ENCODE measurements at regions not wholly inside any gene's neighbourhood (a gene's known extent, or its start where the extent isn't known, plus 50 kb on each side); places are given as distances from the start of the nearest gene placed in this dataset.

DNA sequence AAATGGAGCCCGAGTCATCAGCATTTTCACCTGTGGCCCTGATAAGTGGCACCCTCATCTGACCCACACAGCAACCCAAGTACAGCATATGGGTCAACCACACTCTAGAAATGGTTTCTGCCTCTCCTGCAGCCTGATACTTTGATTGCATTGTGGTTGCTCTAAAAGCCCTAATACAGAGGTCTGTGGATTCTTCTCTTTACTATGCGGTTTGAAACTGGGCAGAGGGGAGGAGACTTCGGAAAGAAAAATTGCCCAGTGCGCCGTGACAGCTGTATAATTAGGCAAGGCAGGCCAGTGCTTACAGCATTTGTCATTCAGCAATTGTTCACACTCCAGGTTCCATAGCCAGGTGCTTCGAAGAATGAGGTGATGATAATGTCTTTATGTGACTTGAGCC lies 361.0 kb downstream of the NFIB start:
- TF ChIP-seq FOXM1 (IDR thresholded peaks at IDR 0.05; ENCODE audit: borderline replicate concordance, low read depth): no peak
- TF ChIP-seq, protein P1, sequence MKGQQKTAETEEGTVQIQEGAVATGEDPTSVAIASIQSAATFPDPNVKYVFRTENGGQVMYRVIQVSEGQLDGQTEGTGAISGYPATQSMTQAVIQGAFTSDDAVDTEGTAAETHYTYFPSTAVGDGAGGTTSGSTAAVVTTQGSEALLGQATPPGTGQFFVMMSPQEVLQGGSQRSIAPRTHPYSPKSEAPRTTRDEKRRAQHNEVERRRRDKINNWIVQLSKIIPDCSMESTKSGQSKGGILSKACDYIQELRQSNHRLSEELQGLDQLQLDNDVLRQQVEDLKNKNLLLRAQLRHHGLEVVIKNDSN (IDR thresholded peaks at IDR 0.05): no peak
- no peak for TF ChIP-seq CEBPB (IDR thresholded peaks at IDR 0.05)
- no peak for TF ChIP-seq TCF12 (IDR thresholded peaks at IDR 0.05; ENCODE audit: low read depth)

- TF ChIP-seq, protein P2, sequence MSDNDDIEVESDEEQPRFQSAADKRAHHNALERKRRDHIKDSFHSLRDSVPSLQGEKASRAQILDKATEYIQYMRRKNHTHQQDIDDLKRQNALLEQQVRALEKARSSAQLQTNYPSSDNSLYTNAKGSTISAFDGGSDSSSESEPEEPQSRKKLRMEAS (IDR thresholded peaks at IDR 0.05): no peak
- TF ChIP-seq TAF1 (IDR thresholded peaks at IDR 0.05; ENCODE audit: low read depth) (no peak), ZBTB7A (IDR thresholded peaks at IDR 0.05; ENCODE audit: low read depth) (no peak), REST (IDR thresholded peaks at IDR 0.05; ENCODE audit: low read depth) (no peak), TCF12 (IDR thresholded peaks at IDR 0.05; ENCODE audit: low read depth) (no peak), FOXM1 (IDR thresholded peaks at IDR 0.05; ENCODE audit: borderline replicate concordance, low read depth) (no peak), TEAD4 (IDR thresholded peaks at IDR 0.05) (no peak), CREB1 (IDR thresholded peaks at IDR 0.05; ENCODE audit: low read depth) (no peak), EP300 (IDR thresholded peaks at IDR 0.05; ENCODE audit: borderline replicate concordance) (no peak), NFIC (IDR thresholded peaks at IDR 0.05) (no peak), EGR1 (IDR thresholded peaks at IDR 0.05) (no peak), CEBPB (IDR thresholded peaks at IDR 0.05) (no peak), RAD21 (IDR thresholded peaks at IDR 0.05; ENCODE audit: low read depth) (no peak), YY1 (IDR thresholded peaks at IDR 0.05; ENCODE audit: low read depth) (no peak)
- TF ChIP-seq, protein P1 (IDR thresholded peaks at IDR 0.05): no peak
These were observed 365.9 kb downstream of the NFIB start for GRCh38 chr9:13948037-13948436.

GRCh38 chr9:13943176-13943575 lies 370.8 kb downstream of the NFIB start:
- TF ChIP-seq EGR1 (IDR thresholded peaks at IDR 0.05): no peak
- no peak for TF ChIP-seq YY1 (IDR thresholded peaks at IDR 0.05; ENCODE audit: low read depth)

DNA sequence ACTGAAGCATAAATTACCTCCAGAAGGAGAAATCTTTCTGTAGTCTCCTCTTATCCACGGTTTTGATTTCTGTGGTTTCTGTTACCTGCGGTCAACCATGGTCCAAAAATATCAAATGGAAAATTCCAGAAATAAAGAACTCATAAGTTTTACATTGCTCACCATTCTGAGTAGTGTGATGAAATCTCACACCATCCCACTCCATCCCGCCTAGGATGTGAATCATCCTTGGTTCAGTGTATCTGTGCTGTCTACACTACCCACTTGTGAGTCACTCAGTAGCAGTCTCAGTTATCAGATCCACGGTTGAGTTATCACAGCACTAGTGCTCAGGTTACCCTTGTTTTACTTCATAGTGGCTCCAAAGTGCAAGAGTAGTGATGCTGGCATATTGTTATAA lies 371.2 kb downstream of the NFIB start:
- TF ChIP-seq CEBPB (IDR thresholded peaks at IDR 0.05): peak; percentile 44; the same call in 1 of the 2 replicates
- TF ChIP-seq EP300 (IDR thresholded peaks at IDR 0.05; ENCODE audit: borderline replicate concordance): peak; percentile 49
- no peak for TF ChIP-seq TAF1 (IDR thresholded peaks at IDR 0.05; ENCODE audit: low read depth)

DNA sequence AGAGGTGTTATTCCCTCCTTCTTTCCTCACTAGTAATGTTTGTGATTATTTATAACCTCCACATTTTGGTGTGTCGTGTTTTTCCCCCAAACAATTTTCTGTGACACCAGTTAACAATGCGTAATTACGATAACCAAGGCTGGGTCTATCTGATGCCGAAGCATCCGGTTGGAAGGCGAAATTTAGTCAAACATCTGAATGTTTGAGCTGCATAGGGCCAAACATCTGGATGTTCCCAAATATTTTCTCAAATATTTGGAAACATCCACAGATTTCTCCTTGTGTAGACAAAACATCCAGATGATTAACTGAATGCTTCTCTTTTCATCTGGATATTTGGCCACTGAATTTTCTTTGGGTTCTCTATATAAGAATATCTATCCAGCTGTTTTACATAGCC lies 371.7 kb downstream of the NFIB start:
- TF ChIP-seq CREB1 (IDR thresholded peaks at IDR 0.05; ENCODE audit: low read depth) (no peak), EGR1 (IDR thresholded peaks at IDR 0.05) (no peak), CEBPB (IDR thresholded peaks at IDR 0.05) (no peak), FOXM1 (IDR thresholded peaks at IDR 0.05; ENCODE audit: borderline replicate concordance, low read depth) (no peak), YY1 (IDR thresholded peaks at IDR 0.05; ENCODE audit: low read depth) (no peak), TEAD4 (IDR thresholded peaks at IDR 0.05) (no peak), NFIC (IDR thresholded peaks at IDR 0.05) (no peak), EP300 (IDR thresholded peaks at IDR 0.05; ENCODE audit: borderline replicate concordance) (no peak), TAF1 (IDR thresholded peaks at IDR 0.05; ENCODE audit: low read depth) (no peak), TCF12 (IDR thresholded peaks at IDR 0.05; ENCODE audit: low read depth) (no peak), REST (IDR thresholded peaks at IDR 0.05; ENCODE audit: low read depth) (no peak), ZBTB7A (IDR thresholded peaks at IDR 0.05; ENCODE audit: low read depth) (no peak), RAD21 (IDR thresholded peaks at IDR 0.05; ENCODE audit: low read depth) (no peak)
- TF ChIP-seq, protein P2 (IDR thresholded peaks at IDR 0.05): no peak
- TF ChIP-seq, protein P1 (IDR thresholded peaks at IDR 0.05): no peak

GRCh38 chr9:13941714-13942113 lies 372.2 kb downstream of the NFIB start:
- TF ChIP-seq REST (IDR thresholded peaks at IDR 0.05; ENCODE audit: low read depth) (no peak), FOXM1 (IDR thresholded peaks at IDR 0.05; ENCODE audit: borderline replicate concordance, low read depth) (no peak), YY1 (IDR thresholded peaks at IDR 0.05; ENCODE audit: low read depth) (no peak), EGR1 (IDR thresholded peaks at IDR 0.05) (no peak), ZBTB7A (IDR thresholded peaks at IDR 0.05; ENCODE audit: low read depth) (no peak), TAF1 (IDR thresholded peaks at IDR 0.05; ENCODE audit: low read depth) (no peak), TCF12 (IDR thresholded peaks at IDR 0.05; ENCODE audit: low read depth) (no peak), EP300 (IDR thresholded peaks at IDR 0.05; ENCODE audit: borderline replicate concordance) (no peak)
- TF ChIP-seq, protein P1 (IDR thresholded peaks at IDR 0.05): no peak
